Muscle of leg (tissue), 3 donors: ENCODE measurements at regions not wholly inside any gene's neighbourhood (a gene's known extent, or its start where the extent isn't known, plus 50 kb on each side); places are given as distances from the start of the nearest gene placed in this dataset.
"Not testable (repeated sequence)": the region's sequence is repeated elsewhere in the genome, so short reads cannot be mapped to it uniquely, and the experiment has no call there.

Experiments
- DNase-seq: peaks from one replicate; pipeline ENCODE4 v3.0.0; 2013
- H3K27ac ChIP-seq: one replicate; pipeline ENCODE4 v1.5.1; 2013; ENCODE audit warnings: mild to moderate bottlenecking, low read length, control low read depth
- H3K27me3 ChIP-seq: one replicate; pipeline ENCODE4 v1.6.1; 2013; ENCODE audit warnings: low read length; ENCODE audit not compliant: control insufficient read depth, insufficient read depth
- H3K36me3 ChIP-seq: one replicate; pipeline ENCODE4 v1.6.1; 2013; ENCODE audit warnings: low read length; ENCODE audit not compliant: control insufficient read depth, insufficient read depth
- H3K4me1 ChIP-seq: one replicate; pipeline ENCODE4 v1.6.1; 2013; ENCODE audit warnings: low read length; ENCODE audit not compliant: control insufficient read depth, insufficient read depth
- H3K4me3 ChIP-seq: one replicate; pipeline ENCODE4 v1.5.1; 2013; ENCODE audit warnings: low read length, control low read depth
- H3K9me3 ChIP-seq: replicated peaks from 2 replicates; pipeline ENCODE4 v1.6.1; 2013; ENCODE audit warnings: low read depth, low read length; ENCODE audit not compliant: control insufficient read depth
- WGBS: methylation state at CpG from one replicate; pipeline ENCODE4 v1.1.5; 2013; ENCODE audit warnings: missing lambda C conversion rate; ENCODE audit not compliant: insufficient coverage; 5-methylcytosine and 5-hydroxymethylcytosine counted together

GRCh38 chr6:16041327-16041726 lies 87.6 kb upstream of the MYLIP start:
- H3K27ac ChIP-seq: no peak overlapping the region
- no peaks in the 10 kb centered on the region for H3K27me3 ChIP-seq
- no peaks in the 10 kb centered on the region for H3K36me3 ChIP-seq
- H3K4me3 ChIP-seq: no peak overlapping the region
- WGBS: no CpG with 5 or more reads among the region's 2 CpGs
- H3K9me3 ChIP-seq: peaks cover 5% of the 10 kb centered on the region
- peaks cover 3% of the 10 kb centered on the region for H3K4me1 ChIP-seq
- no peak for DNase-seq

- 88% methylated on average over 8 of the region's 15 CpGs for WGBS
- H3K4me3 ChIP-seq: no peak overlapping the region
- DNase-seq: no peak
Observed at GRCh38 chr6:16040628-16040974, 88.3 kb upstream of the MYLIP start.

GRCh38 chr6:16039892-16040627 lies 88.8 kb upstream of the MYLIP start:
- WGBS: 97% methylated on average over 15 of the region's 17 CpGs
- H3K27me3 ChIP-seq, H3K4me1 ChIP-seq, DNase-seq, H3K4me3 ChIP-seq, H3K27ac ChIP-seq, H3K9me3 ChIP-seq, H3K36me3 ChIP-seq: not testable (repeated sequence)

More at GRCh38 chr6:16040628-16040974, 88.3 kb upstream of the MYLIP start:
- Histone ChIP-seq H3K27ac (no peak overlapping the region), H3K36me3 (no peaks in the 10 kb centered on the region), H3K4me1 (peaks cover 3% of the 10 kb centered on the region), H3K9me3 (peaks cover 5% of the 10 kb centered on the region), H3K27me3 (no peaks in the 10 kb centered on the region)

- Histone ChIP-seq H3K27me3 (no peaks in the 10 kb centered on the region), H3K36me3 (no peaks in the 10 kb centered on the region), H3K4me3 (no peak overlapping the region), H3K4me1 (peaks cover 2% of the 10 kb centered on the region), H3K27ac (no peak overlapping the region), H3K9me3 (peaks cover 5% of the 10 kb centered on the region)
- DNase-seq: no peak
- no CpG with 5 or more reads among the region's 2 CpGs for WGBS
Observed at GRCh38 chr6:16038938-16039337, 89.9 kb upstream of the MYLIP start.

GRCh38 chr6:16035488-16036080 lies 93.3 kb upstream of the MYLIP start:
- no peak for DNase-seq
- peaks cover 7% of the 10 kb centered on the region for H3K9me3 ChIP-seq
- no peaks in the 10 kb centered on the region for H3K27me3 ChIP-seq

GRCh38 chr6:16033214-16033613 lies 95.7 kb upstream of the MYLIP start:
- H3K4me1 ChIP-seq: no peaks in the 10 kb centered on the region
- no peaks in the 10 kb centered on the region for H3K27me3 ChIP-seq
- WGBS: 44% methylated on average over 1 of the region's 3 CpGs
- no peak overlapping the region for H3K27ac ChIP-seq
- no peak for DNase-seq
- H3K4me3 ChIP-seq: no peak overlapping the region
- H3K9me3 ChIP-seq: peaks cover 3% of the 10 kb centered on the region
- H3K36me3 ChIP-seq: no peaks in the 10 kb centered on the region

More at GRCh38 chr6:16035488-16036080, 93.3 kb upstream of the MYLIP start:
- H3K27ac ChIP-seq: no peak overlapping the region
- H3K36me3 ChIP-seq: no peaks in the 10 kb centered on the region
- no peak overlapping the region for H3K4me3 ChIP-seq
- 88% methylated on average over 4 of the region's 4 CpGs for WGBS
- no peaks in the 10 kb centered on the region for H3K4me1 ChIP-seq

- no peaks in the 10 kb centered on the region for H3K27me3 ChIP-seq
- no peaks in the 10 kb centered on the region for H3K4me1 ChIP-seq
- H3K36me3 ChIP-seq: no peaks in the 10 kb centered on the region
- no peak overlapping the region for H3K27ac ChIP-seq
- DNase-seq: no peak
- 79% methylated on average over 3 of the region's 6 CpGs for WGBS
- H3K4me3 ChIP-seq: no peak overlapping the region
- peaks cover 3% of the 10 kb centered on the region for H3K9me3 ChIP-seq
Observed at GRCh38 chr6:16031278-16031981, 97.5 kb upstream of the MYLIP start.

GRCh38 chr6:16028966-16029365 lies 99.9 kb upstream of the MYLIP start:
- Histone ChIP-seq H3K4me1 (no peaks in the 10 kb centered on the region), H3K9me3 (peaks cover 3% of the 10 kb centered on the region)
- no peak for DNase-seq

GRCh38 chr6:16020259-16020658 lies 108.6 kb upstream of the MYLIP start:
- H3K4me3 ChIP-seq: no peak overlapping the region
- H3K27me3 ChIP-seq: no peaks in the 10 kb centered on the region
- no peaks in the 10 kb centered on the region for H3K4me1 ChIP-seq
- WGBS: 86% methylated on average over 1 of the region's 3 CpGs
- no peaks in the 10 kb centered on the region for H3K9me3 ChIP-seq
- no peak for DNase-seq
- H3K36me3 ChIP-seq: no peaks in the 10 kb centered on the region
- H3K27ac ChIP-seq: no peak overlapping the region

More at GRCh38 chr6:16028966-16029365, 99.9 kb upstream of the MYLIP start:
- H3K4me3 ChIP-seq: no peak overlapping the region
- no peaks in the 10 kb centered on the region for H3K36me3 ChIP-seq
- no CpG with 5 or more reads among the region's 3 CpGs for WGBS
- H3K27ac ChIP-seq: no peak overlapping the region
- no peaks in the 10 kb centered on the region for H3K27me3 ChIP-seq

GRCh38 chr6:16019462-16019861 lies 109.4 kb upstream of the MYLIP start:
- Histone ChIP-seq H3K27me3 (no peaks in the 10 kb centered on the region), H3K36me3 (no peaks in the 10 kb centered on the region), H3K9me3 (no peaks in the 10 kb centered on the region), H3K4me1 (no peaks in the 10 kb centered on the region), H3K27ac (no peak overlapping the region), H3K4me3 (no peak overlapping the region)
- WGBS: 93% methylated on average over 2 of the region's 3 CpGs
- DNase-seq: no peak
